ENCODE measurements at regions not wholly inside any gene's neighbourhood (a gene's known extent, or its start where the extent isn't known, plus 50 kb on each side); places are given as distances from the start of the nearest gene placed in this dataset.

- no peak overlapping the region for H3K27ac ChIP-seq (ENCODE audit: low read depth, low read length)
- peaks cover 0 to 2% of the 10 kb centered on the region in 2 experiments; a peak in 1 of 4 replicates for H3K4me1 ChIP-seq (ENCODE audit: control insufficient read depth in 1 of 2, insufficient read depth in 2 of 2, low read length in 2 of 2)
- ChIA-PET CTCF (no interaction called here), RAD21 (ENCODE audit: low non-redundant PET in 1 of 2, low total read pairs in 2 of 2, uncharacterized antibody in 2 of 2, unreplicated experiment in 2 of 2) (no interaction called here), POLR2A (no interaction called here)
- no peak overlapping the region for H3K4me3 ChIP-seq (replicated peaks in 1 of 2; ENCODE audit: low read depth in 1 of 2, low read length in 2 of 2)
- no peaks in the 10 kb centered on the region for H3K36me3 ChIP-seq (ENCODE audit: control insufficient read depth in 1 of 2, insufficient read depth in 2 of 2, low read length in 2 of 2)
- intact Hi-C loops (cut with micrococcal nuclease) = no loop called here
- H3K9me2 ChIP-seq (ENCODE audit: insufficient read depth) = no peaks in the 10 kb centered on the region
- no peaks in the 10 kb centered on the region for H3K9me3 ChIP-seq (ENCODE audit: control insufficient read depth in 1 of 2, insufficient read depth in 1 of 2, low read depth in 1 of 2, low read length in 2 of 2)
- no peak overlapping the region for H3K4me2 ChIP-seq (ENCODE audit: low read length)
- H2AFZ ChIP-seq (ENCODE audit: low read depth, low read length, poor library complexity, severe bottlenecking) = no peak overlapping the region
- no peaks in the 10 kb centered on the region for H4K20me1 ChIP-seq (ENCODE audit: insufficient read depth)
- H3K9ac ChIP-seq (ENCODE audit: low read length) = no peak overlapping the region
- no peaks in the 10 kb centered on the region for H3K79me2 ChIP-seq (ENCODE audit: insufficient read depth, low read length)
- ATAC-seq (no peak), DNase-seq (ENCODE audit: low read depth, low spot score) (no peak)
- TF ChIP-seq ZBTB33 (IDR thresholded peaks at IDR 0.05; ENCODE audit: extremely low read depth, insufficient replicate concordance, low read length) = no peak
- TF ChIP-seq POLR2A (IDR thresholded peaks at IDR 0.05; ENCODE audit: borderline replicate concordance, extremely low read depth, insufficient read depth, insufficient read length) = no peak
- no peak for TF ChIP-seq YY1 (IDR thresholded peaks at IDR 0.05; ENCODE audit: extremely low read depth, insufficient replicate concordance, low read depth, low read length)
- no peak for TF ChIP-seq EZH2 (IDR thresholded peaks at IDR 0.05)
- TF ChIP-seq EGR1 (IDR thresholded peaks at IDR 0.05; ENCODE audit: low read depth) = no peak
- no peak for TF ChIP-seq POLR2AphosphoS5 (IDR thresholded peaks at IDR 0.05; ENCODE audit: low read depth, low read length)
- TF ChIP-seq MAX (IDR thresholded peaks at IDR 0.05) = no peak
- no peak for TF ChIP-seq ATF3 (IDR thresholded peaks at IDR 0.05)
- no peak for TF ChIP-seq EZH2phosphoT487 (IDR thresholded peaks at IDR 0.05; ENCODE audit: borderline replicate concordance)
- TF ChIP-seq FOSL1 (IDR thresholded peaks at IDR 0.05; ENCODE audit: low read depth) = no peak
- TF ChIP-seq SIN3A (IDR thresholded peaks at IDR 0.05; ENCODE audit: low read depth) = no peak
- no peak for TF ChIP-seq JUND (IDR thresholded peaks at IDR 0.05)
- TF ChIP-seq RAD21 (IDR thresholded peaks at IDR 0.05; ENCODE audit: low read depth) = no peak
- no peak for TF ChIP-seq SP1 (IDR thresholded peaks at IDR 0.05; ENCODE audit: low read depth)
- no peak for TF ChIP-seq CEBPB (IDR thresholded peaks at IDR 0.05; ENCODE audit: low read depth)
- no peak for TF ChIP-seq ZNF274 (IDR thresholded peaks at IDR 0.05; ENCODE audit: low read depth, low read length)
- TF ChIP-seq SRF (IDR thresholded peaks at IDR 0.05; ENCODE audit: low read depth) = no peak
- no peak for TF ChIP-seq CTCF (IDR thresholded peaks at IDR 0.05 in 2 of 3, conservative IDR thresholded peaks at IDR 0.05 in 1 of 3; ENCODE audit: borderline replicate concordance in 1 of 3, insufficient read depth in 1 of 3, low read depth in 2 of 3, low read length in 2 of 3)
- no peak for TF ChIP-seq ZFX (IDR thresholded peaks at IDR 0.05)
- TF ChIP-seq REST (IDR thresholded peaks at IDR 0.05; ENCODE audit: low read depth) = no peak
- BruUV-seq (replicated peaks) = no TSS peak
- peaks cover 2% of the 10 kb centered on the region; the same call in 1 of the 2 replicates for H3K27me3 ChIP-seq (ENCODE audit: insufficient read depth, low read length)
Observed at GRCh38 chr17:20914658-20915057, 128.2 kb downstream of the USP22 start.

Measured in HCT116 (cell line).